ENCODE measurements at regions not wholly inside any gene's neighbourhood (a gene's known extent, or its start where the extent isn't known, plus 50 kb on each side); places are given as distances from the start of the nearest gene placed in this dataset.

DNA sequence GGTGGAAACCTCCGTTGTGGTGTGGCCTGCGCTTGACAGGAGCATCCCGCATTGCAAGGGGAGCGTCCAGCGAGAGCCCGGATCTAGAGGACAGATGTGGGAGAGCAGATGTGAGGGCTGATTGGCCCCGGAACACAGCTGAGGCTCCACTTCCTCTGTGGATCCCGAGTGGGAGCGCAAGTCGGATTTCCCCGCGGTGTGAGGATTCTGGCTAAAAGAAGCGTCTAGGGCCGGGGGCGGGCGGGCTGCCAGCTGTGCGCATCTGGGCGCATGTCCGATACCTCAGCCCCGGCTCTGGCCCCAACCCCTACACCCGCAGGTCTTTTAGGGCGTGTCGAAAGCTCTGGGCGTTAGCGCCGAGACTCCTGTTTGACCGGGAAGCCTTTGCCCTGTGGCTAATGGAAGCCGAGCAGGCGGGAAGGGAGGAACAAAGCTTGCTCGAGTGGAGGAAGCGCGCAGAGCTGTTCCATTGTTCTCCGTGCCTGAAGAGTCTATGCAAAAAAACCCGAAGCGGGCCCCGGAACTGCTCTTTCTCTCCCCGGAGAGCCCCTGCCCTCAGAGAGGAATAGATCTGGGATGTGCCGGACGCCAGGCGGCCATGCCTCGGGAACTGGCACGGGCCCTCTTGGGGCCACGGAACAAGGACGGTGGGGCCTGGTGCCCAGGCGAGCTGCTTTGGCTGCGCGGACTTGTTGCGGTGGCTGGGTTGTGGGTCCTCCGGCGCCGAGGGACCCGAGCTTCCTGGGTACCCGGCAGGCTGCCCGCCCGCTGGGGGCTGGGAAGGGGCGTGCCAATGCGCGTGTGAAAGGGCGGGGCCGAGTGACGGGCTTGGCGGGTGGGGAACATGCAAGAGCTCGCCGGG, 111.1 kb downstream of the NAV1 start:
- TF ChIP-seq CTCF (IDR thresholded peaks at IDR 0.05; ENCODE audit: low read depth, low read length) (no peak), EZH2phosphoT487 (IDR thresholded peaks at IDR 0.05; ENCODE audit: low read depth) (no peak)

All from OCI-LY3 (cell line).